SH-SY5Y (cell line): ENCODE measurements at regions not wholly inside any gene's neighbourhood (a gene's known extent, or its start where the extent isn't known, plus 50 kb on each side); places are given as distances from the start of the nearest gene placed in this dataset.

ENCODE experiments used
- GATA2 ChIP-seq: IDR thresholded peaks from 2 replicates; pipeline ENCODE4 v1.6.1; 2011; ENCODE audit warnings: mild to moderate bottlenecking, low read depth, low read length
- GATA3 ChIP-seq: IDR thresholded peaks from 2 replicates; pipeline ENCODE4 v1.6.1; 2011; ENCODE audit warnings: low read depth, mild to moderate bottlenecking, low read length, moderate library complexity

DNA sequence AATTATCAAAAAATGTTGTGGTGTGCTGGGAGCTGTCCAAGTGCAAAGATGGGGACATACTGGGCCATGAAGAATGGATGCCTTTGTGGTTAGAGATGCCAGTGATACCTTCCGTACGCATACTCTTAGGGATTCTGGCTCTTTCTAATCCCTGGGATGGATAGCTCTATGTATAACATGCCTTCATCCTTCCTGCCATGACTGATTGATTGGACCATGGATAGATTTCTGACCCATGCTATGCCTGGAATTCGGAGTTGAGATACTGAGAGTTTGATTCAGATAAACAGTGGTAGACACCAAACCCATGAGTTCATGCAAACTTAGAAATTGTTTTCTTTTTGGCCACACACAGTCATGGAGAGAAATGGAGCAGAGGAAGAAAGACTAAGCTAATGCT, 147.2 kb upstream of the WDFY3 start:
- TF ChIP-seq GATA2: no peak
- TF ChIP-seq GATA3: no peak
